ENCODE measurements at regions not wholly inside any gene's neighbourhood (a gene's known extent, or its start where the extent isn't known, plus 50 kb on each side); places are given as distances from the start of the nearest gene placed in this dataset.

DNA sequence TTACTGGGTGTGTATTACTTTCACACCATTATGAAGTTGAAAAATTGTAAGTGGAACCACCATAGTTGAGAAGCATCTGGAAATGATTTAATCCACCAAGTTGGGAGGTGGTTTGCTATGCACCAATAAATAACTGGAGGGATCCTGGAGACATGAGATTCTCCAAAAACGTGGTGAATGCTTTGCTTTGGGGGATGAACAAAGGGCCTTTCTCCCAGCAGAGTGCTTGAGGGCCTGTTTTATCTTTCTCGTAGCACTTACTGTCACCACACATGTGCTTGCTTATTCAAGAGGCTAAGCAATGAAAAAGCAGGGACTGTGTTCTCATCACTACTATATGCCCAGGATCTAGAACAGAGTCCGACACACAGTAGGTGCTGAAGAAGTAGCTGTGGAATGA, 371.1 kb downstream of the DHX35 start:
- no peak for DNase-seq

DNA sequence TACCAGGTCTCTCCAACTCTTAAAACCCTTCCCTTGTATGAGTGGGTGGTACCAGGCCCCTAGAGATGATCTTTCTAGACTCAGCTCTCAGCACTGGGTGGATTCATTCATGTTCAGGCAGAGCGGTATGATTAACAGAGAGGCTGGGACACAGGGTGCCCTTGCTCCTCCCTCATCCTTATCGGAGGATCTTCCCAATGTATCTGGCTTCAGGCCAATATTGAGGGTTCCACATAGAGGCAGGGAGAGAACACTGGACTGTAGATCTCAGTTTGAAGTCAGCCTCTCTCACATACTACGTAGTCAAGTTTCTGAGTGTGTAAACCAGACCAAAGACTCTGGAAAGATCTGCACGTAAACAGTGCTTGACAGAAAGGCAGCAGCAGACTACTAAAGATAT, 366.2 kb downstream of the DHX35 start:
- no peak for DNase-seq

DNA sequence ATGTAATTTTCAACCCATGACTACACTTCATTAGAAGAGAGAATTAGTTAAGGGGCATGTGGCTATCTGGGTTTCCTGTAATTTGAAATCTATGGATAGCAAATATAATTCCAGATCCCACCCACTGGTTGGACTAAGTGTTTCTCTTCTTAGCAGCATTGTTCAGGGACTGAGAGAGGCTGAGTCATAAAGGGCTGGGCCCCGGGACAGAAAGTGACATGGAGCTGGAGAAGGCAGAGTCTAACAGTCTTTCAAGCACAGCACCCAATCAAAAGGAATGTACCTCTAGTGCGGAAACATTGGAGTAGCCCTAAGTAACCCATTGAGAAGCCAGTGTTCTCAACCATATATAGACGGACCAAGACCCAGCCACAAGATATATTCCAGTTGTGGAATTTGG, 363.9 kb downstream of the DHX35 start:
- DNase-seq = no peak

DNA sequence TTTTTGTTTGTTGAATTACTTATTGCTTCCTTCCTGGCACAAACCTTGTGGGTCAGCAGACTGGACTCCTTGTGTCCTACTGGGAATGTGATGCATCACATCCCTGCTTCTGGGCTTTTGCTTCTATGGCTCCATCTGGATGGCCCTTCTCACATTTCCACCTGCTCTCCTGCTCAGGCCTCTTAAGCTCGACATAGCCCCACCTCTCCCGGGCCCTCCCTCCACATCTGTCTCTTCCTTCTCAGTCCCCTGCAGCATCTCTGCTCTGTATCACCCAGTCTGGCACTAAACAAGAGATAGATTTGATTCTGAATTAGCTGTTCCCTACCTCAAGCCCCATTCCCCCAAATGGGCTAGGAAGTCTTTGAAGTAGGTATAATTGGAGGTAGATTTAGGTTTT, 356.8 kb downstream of the DHX35 start:
- DNase-seq = no peak

DNA sequence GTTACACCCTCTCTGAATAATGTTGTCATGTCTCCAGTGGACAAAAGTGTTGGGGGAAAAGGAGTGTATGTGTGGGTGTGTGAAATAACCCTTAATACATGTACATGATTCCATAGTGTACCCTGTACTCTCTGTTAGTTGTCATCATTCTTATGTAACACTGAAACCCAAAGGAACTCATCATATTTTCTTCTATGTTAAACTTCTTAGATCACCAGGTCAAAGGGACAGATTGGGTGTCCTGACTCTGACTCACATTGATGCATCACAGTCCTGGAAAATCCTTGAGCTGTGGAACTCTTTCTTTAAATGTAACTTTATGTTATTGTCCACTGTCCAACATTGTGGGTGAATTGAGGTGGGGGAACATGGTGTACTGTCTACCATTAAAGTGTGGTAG, 350.5 kb downstream of the DHX35 start:
- no peak for DNase-seq

DNA sequence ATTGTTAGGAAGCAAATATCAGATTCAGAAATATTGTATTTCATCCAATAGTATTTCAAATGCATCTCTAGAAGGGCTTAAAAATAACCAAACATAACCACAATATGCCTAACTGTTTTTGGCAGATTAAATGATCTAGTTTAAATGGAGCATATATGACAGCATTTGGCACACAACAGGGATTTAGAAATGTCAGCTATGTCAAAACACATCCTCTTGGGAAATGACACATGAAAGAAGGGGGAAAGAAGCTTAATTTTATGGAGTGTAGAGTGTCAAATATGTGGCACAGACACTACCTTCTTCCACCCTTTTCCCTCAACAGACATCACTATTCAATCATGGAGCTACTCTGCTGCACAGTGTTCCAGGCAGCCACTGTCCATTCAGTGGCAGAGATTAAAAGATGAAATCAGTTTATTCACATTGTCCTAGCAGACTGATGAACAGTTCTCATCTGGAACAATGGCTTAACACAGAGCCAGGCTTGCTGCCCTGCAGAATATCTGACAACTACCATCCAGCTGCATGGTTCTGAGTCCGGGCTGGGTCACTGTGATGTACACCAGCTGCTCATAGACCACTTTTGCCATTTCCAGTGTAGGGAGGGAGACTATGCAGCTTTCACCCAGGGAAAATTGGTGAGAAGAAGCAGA, 349.8 kb downstream of the DHX35 start:
- no peak for DNase-seq

DNA sequence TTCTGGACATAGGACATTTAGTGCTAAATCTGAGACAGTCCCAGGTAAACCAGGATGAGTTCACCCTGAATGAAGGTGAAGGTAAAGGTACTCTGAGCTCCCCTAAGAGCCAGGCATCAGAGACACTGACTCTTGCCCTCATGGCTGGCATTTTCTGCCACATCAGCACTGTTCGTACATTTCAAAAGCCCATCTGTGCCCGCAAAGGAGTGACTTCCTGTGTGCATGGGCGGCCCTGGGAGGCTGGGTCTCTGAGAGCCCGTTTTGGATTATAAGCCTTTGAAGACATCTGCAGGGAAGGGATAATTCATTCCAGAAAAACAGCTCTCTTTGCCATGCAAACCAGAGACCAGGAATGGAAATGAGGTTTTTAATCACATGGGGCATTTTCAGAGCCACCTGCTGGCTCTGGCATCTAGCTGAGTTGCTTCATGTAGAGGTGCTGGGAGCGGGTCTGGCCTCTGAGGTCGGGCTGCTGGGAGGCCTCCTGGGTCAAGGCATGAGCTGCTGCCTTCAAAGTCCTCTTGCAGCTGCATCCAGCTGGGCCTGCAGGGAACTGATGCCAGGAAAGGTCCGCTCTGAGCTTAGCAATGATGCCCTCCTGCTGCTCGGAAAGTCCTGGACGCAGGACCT, 348.3 kb downstream of the DHX35 start:
- no peak for DNase-seq

DNA sequence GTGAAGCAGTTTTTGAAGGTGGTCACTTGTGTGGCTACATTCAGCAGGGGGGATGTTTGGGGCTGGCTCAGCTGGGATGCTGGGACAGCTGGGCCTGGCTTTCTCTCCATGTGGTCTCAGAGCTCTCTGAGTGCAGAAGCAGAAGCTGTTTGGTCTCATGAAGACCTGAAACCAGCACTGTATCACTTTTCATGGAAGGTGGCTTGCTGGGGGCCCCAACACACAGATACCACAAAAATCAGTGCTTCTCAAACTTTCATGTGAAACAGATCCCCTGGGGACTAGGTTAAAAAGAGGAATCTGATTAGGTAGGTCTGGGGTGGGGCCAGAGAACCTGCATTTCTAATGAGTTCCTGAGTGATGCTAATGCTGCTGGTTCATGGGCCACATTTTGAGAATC, 347.3 kb downstream of the DHX35 start:
- no peak for DNase-seq

DNA sequence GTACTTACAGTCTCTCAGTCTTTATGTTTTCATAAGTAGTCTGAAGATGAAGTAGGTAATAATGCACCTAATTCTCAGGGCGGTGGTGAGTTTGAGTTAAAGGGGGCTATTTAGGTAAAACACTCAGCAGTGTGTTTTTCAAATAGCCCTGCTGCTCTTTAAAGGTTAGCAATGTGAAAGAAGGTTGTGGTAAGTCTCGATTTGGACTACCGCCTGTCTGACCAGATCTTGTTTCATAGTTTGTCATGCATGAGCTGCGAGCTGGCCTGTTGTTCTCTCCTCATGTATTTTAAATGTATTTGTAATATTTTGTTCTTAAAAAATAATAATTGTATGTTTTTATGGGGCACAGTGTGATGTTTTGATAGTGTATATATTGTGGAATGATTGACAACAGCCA, 340.2 kb downstream of the DHX35 start:
- no peak for DNase-seq

DNA sequence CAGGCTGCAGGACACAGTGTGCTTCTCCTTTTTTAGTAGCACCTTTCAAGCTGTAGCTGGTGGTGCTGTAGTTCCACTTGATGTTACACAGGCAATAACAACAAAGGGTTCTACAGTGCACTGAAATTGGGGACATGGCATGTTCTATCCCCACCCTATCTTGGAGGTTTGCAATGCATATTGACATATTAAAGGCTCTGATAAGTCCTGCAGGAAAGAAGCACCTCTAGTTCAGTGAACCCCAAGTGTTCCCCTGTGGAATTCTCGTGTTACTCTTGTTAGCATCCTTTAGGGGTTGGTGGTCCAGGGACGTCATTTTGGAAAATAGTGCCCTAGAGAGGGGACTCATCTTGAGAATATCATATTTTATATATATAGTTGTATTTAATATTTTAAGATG, 337.6 kb downstream of the DHX35 start:
- no peak for DNase-seq

DNA sequence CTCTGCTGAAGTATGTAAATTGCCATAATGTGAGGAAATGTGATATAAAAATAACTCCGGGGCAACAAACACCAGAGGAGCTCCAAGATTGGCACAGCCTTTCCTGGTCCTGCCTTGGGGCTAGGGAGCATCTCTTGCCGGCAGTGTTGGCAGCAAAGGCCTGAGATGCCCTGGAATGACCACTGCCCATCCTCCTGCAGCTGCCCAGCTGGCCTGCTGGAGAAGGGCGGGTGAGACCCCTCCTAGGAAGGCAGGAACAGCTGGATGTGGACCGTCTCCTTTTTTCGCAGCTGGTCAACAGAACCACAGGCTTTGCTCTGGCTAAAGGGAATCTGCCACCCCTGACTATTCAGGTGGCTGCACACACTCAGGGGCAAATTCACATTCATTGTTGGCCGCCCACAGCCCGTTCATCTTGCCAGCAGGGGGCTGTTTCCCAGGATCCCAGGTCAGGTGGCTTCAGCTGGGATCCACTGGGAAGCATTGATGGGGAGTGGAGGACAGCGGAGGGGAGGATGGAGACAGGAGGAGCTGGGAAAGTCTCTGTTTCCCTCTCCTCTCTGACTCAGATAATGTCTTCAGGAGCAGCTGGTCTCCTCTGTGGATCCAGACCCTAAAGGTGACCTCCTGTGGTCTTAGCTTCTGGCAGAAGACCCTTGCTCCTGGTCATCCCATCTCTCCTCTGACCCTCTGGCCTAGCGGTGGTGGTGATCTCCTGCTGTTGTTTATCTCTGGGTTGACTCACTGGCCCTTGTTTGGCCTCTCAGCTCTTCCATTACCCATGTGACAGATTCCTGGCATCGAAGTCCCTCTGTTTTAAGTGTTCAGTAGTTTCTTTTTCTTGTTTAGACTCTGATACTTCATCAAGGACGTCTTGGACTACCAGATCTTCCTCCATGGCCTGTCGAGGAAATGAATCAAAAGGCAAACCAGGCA, 336.7 kb downstream of the DHX35 start:
- DNase-seq = no peak

DNA sequence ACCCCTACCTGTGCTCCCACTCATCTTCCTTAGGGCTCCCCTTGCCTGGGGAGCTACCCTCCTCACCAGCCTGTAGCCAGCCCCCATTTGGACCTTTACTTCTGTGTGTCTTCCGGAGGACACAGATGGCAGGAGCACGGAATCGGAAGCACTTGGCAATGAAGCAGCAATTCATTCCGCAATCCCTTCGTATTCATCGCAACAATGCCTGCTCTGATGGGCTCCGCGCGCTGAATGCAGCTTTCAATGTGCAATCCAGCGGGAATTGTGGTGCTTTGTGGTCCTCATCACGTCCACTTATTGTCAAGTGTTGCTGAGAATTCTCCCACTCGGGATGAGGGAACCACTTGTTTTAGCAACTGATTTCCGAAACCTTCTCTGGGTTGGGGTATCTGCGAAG, 336.0 kb downstream of the DHX35 start:
- no peak for DNase-seq

DNA sequence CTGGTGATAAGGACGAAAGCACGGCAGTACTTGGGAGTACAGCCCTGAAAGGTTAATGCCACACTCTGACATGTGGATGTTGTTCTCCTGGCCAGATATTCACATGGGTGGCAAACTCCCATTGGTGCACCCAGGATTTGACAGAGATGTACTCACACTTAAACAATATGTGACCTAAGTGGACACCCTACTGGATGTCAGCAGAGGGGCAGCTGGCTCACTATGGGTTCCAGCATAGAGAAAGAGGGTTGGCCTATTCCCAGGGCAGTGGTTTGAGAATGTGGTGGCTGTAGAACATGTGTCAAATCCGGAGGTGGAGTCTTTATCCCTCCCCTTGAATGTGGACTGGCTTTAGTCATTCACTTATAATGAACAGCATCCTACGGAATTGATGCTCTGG, 333.2 kb downstream of the DHX35 start:
- no peak for DNase-seq

DNA sequence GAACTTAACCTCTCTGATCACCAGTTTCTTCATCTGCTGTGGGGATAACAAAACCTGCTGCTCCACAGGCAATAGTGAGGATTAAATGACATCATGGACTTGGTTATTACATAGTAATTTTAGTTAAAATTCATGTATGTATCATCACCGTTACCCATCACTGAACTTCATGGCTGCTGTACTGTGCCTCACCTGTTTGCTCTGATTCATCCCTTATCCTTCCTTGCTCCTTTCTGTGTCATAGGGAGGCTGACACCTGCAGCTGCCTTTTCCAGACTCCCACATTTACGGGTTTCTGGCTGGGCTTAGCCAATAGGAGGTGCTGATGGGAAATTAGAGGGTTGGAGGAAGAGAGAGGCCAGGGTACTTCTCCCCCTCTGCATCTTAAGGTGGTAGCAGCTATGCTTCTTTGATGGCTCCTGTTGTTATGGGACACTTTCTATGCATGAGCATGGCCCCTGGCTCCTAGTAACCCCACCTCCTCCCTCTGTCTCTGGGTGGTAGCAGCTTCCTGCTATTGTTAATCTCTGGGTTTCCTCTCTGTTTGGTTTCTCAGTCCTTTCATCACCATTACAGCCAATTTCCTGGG, 332.1 kb downstream of the DHX35 start:
- DNase-seq = no peak

DNA sequence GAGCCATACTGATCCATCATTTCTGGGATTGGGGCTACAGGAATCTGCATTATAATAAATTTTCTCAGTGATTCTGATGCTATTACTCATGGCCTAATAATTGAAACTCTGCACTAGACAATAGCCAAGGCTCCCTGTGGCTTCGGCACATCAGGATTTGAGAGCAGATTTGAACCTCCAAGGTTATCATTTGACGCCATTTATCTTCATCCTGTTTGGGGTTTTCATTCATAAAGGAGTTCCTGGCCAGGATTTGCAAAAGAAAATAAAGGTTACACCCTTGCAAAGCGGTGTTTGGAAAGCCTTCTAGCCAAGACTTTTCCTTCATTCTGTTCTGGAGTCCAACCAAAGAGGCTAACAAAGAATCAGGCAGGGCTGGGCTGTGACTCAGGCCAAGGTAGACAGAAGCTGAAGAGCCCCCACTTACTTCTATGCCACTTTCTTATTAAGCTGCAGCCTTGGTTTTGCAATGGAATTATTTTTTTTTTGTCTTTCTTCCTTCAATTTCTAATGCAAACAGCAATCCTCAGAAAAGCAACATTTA, 330.1 kb downstream of the DHX35 start:
- no peak for DNase-seq

DNA sequence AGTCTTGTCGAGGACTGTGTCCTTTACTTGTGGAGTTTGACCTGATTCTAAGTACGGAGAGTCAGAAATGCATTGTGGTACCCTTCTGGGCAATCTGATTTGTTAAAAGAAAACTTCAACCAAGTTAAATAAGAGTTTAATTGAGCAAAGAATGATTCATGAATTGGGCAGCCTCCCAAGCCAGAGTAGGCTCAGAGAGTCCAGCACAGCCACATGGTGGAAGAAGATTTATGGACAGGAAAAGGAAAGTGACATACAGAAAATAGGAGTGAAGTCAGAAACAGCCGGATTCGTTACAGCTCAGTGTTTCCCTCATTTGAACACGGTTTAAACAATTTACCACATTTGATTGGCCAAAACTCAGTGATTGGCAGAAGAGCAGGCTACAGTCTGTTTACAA, 329.2 kb downstream of the DHX35 start:
- DNase-seq = no peak

DNA sequence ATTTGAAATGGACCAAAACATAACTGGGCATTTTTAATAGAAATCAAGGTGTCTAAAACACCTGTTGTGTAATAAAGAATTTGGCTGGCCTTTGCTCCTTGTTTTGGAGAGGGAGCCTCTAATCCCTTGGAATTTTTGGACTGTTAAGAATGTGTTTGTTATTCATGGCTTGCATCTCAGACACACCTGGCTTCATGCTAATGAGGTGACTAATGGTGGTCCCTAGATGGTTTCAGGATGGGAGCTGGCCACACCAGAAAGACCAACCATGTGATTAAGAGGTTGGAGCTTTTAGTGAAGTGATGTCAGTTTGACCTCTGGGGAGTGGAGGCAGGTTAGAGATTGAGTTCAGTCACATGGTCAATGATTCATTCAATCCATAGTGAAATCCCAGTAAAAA, 328.4 kb downstream of the DHX35 start:
- DNase-seq = no peak

DNA sequence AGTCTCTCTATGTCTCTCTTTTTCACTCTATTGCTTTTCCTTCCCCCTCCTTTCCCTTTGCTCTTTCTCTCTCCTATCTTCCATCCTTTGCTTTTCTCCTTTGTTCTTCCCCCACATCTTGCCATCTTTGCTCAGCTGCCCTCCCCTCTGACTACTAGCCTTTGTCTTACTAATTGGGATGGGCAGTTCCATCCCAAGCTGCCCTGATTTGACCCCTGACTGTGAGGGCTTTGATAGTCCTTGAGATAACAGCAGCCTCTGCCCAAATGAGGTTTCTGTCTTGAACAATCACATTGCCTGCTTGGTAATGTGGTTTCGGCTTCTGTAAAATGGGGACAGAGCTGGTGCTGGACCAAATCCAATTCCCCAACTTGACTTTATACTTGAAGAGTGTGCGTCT, 327.7 kb downstream of the DHX35 start:
- DNase-seq = no peak

DNA sequence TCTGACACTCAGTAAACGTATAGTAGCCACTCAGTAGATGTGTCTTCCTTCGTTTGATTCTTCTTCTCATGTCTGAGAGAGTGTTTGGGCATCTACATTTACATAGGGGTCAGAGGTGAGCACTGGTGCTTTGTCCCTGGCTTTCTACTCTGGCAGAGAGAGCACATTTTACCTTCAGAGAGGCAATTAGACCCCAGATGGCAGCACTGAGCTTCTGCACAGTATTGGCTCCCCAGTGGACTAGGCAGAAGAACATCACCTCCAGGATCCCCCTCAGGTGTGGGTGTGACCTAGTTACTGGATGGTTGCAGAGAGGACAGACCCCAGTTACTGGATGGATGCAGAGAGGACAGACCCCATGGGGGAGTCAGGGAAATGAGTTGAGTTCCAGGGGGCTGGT, 327.2 kb downstream of the DHX35 start:
- DNase-seq = no peak

DNA sequence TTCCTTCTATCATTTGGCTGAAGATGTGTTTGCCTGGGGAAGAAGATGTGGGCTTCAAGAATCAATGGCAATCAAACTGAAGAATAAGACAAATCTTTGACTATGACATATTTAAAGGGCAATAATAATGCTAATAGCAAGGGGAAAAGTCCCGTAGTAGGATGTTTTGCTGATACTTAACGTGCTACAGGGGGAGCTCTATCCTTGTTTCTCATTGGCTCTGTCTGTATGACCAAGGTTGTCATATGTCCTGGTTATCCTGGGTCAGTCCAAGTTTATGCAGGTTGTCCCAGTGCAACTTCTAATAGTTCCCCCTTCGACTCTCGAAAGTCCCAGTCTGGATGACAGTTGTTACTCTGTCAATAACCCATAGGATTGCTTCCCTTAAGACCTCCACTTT, 321.3 kb downstream of the DHX35 start:
- DNase-seq = no peak

DNA sequence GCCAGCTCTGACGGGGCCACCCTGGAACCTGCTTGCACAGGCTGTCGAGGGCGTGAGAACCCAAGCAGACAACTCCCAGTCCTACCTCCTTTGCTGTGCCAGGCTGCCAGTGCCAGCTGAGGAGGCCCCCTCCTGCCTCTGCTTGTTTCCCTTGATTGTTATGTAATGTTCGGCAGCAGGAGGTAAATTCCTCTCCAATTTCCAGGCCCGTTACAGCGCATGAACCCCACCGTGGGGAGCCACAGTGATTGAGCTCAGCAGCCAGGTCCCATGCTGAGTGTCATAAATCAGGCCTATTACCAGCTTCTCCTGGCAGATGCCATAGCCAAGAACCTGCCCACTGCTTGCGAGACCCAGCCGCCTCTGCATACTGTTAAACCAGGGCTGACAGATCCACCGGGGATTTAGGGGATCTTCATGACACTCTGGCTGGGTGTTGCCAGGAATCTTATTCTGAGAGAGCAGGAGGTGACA, 320.5 kb downstream of the DHX35 start:
- DNase-seq = no peak

DNA sequence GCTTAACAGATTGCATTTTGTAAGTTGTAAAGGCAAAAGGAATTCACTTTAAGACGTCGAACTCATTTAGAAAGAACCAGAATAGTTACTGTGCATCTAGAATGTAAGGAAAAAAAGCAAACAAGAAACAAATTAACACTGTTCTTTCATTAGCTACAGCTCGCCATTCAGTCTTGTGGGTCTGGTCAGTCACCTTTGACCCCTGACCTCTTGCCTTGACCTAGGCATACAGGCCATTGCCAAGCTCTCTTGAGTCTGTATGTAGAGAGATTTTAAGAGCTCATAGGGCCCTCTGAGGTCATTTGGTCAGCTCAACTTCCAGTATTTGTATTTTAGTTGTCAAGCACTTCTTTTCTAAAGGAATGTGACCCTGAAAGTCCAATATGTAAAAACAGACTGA, 318.7 kb downstream of the DHX35 start:
- DNase-seq = no peak

DNA sequence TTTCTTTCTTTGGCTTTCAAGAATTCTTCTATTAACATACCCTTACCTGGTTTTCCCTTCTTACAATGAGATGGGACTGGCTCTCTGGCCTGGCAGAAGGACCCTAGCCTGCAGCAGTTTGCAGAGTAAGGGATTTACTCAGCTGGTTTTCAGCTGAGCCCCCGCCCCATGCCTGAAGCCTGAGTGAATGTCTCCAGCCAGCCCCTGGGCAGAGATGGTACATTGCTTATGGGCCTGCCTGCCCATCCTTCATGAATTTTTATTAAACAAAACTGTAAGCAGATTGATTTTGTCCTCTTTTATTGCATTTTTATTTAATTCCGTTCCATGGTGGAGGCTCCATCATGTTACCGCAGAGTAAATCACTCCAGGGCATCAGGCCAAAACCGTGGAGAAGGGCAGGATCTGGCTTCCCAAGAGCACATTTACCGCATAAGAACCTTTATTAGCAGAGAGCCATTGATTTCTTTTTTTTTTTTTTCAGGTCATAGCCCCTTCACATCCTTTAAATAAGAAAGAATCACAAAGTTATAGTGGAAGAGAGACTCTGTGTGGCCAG, 316.2 kb downstream of the DHX35 start:
- DNase-seq = no peak

Data from CD4-positive, alpha-beta T cell treated with Interferon alpha-2 for 1 hour (primary cell).